GM12892 (cell line): ENCODE measurements at regions not wholly inside any gene's neighbourhood (a gene's known extent, or its start where the extent isn't known, plus 50 kb on each side); places are given as distances from the start of the nearest gene placed in this dataset.

Experiments used
- DNase-seq: peaks from one replicate; pipeline ENCODE4 v3.0.0; 2011; ENCODE audit not compliant: insufficient read length
- FAIRE-seq: peaks from 2 replicates; lab custom pipeline; 2011; peaks lifted over from hg19 to GRCh38; lab: Jason Lieb, UNC
- POLR2A ChIP-seq: IDR thresholded peaks from 2 replicates; pipeline ENCODE4 v1.6.1; 2011; ENCODE audit warnings: low read depth, low read length, control low read depth
- POLR2AphosphoS5 ChIP-seq: IDR thresholded peaks from 2 replicates; pipeline ENCODE4 v1.6.1; 2011; ENCODE audit warnings: low read depth, low read length, control low read depth
- TAF1 ChIP-seq: IDR thresholded peaks from 2 replicates; pipeline ENCODE4 v1.6.1; 2011; ENCODE audit warnings: low read depth, mild to moderate bottlenecking, control low read depth, low read length, borderline replicate concordance

- TF ChIP-seq POLR2AphosphoS5 (no peak), POLR2A (no peak), TAF1 (no peak)
- DNase-seq (no peak), FAIRE-seq (no peak)
These were observed 179.9 kb upstream of the RALGAPA2 start for GRCh38 chr20:20892328-20892727.

GRCh38 chr20:20890751-20891150 is 178.3 kb upstream of the RALGAPA2 start:
- FAIRE-seq (no peak), DNase-seq (no peak)
- no peak for TF ChIP-seq TAF1

GRCh38 chr20:20888936-20889335 is 176.5 kb upstream of the RALGAPA2 start:
- no peak for TF ChIP-seq TAF1
- TF ChIP-seq POLR2A = no peak
- TF ChIP-seq POLR2AphosphoS5 = no peak
- FAIRE-seq (no peak), DNase-seq (no peak)

GRCh38 chr20:20888266-20888656 is 175.8 kb upstream of the RALGAPA2 start:
- FAIRE-seq = no peak
- no peak for DNase-seq
- no peak for TF ChIP-seq POLR2AphosphoS5
- no peak for TF ChIP-seq POLR2A
- no peak for TF ChIP-seq TAF1

- no peak for DNase-seq
- no peak for FAIRE-seq
- no peak for TF ChIP-seq POLR2A
- no peak for TF ChIP-seq POLR2AphosphoS5
- TF ChIP-seq TAF1 = no peak
These were observed 175.3 kb upstream of the RALGAPA2 start for GRCh38 chr20:20887593-20888265.

GRCh38 chr20:20881808-20882207 is 169.4 kb upstream of the RALGAPA2 start:
- DNase-seq = no peak
- no peak for FAIRE-seq
- no peak for TF ChIP-seq POLR2AphosphoS5

- DNase-seq (no peak), FAIRE-seq (no peak)
- TF ChIP-seq POLR2AphosphoS5 (no peak), TAF1 (no peak)
These were observed 164.6 kb upstream of the RALGAPA2 start for GRCh38 chr20:20877079-20877478.

- TF ChIP-seq POLR2A = no peak
- no peak for TF ChIP-seq POLR2AphosphoS5
- no peak for TF ChIP-seq TAF1
- no peak for DNase-seq
- no peak for FAIRE-seq
These were observed 163.3 kb upstream of the RALGAPA2 start for GRCh38 chr20:20875716-20876115.

- TF ChIP-seq POLR2A (no peak), POLR2AphosphoS5 (no peak), TAF1 (no peak)
- DNase-seq (no peak), FAIRE-seq (no peak)
These were observed 160.0 kb upstream of the RALGAPA2 start for GRCh38 chr20:20872428-20872827.

GRCh38 chr20:20869161-20869775 is 156.8 kb upstream of the RALGAPA2 start:
- no peak for DNase-seq
- TF ChIP-seq POLR2AphosphoS5 (no peak), TAF1 (no peak), POLR2A (no peak)
- no peak for FAIRE-seq

- DNase-seq (no peak), FAIRE-seq (no peak)
- TF ChIP-seq POLR2A (no peak), POLR2AphosphoS5 (no peak), TAF1 (no peak)
These were observed 152.1 kb upstream of the RALGAPA2 start for GRCh38 chr20:20864351-20865096.

GRCh38 chr20:20860078-20860806 is 147.8 kb upstream of the RALGAPA2 start:
- TF ChIP-seq POLR2AphosphoS5 (no peak), POLR2A (no peak), TAF1 (no peak)
- FAIRE-seq = peak; percentile 92

More at GRCh38 chr20:20860078-20860806, 147.8 kb upstream of the RALGAPA2 start:
- peak; percentile 45 for DNase-seq
